ENCODE measurements at regions not wholly inside any gene's neighbourhood (a gene's known extent, or its start where the extent isn't known, plus 50 kb on each side); places are given as distances from the start of the nearest gene placed in this dataset.

DNA sequence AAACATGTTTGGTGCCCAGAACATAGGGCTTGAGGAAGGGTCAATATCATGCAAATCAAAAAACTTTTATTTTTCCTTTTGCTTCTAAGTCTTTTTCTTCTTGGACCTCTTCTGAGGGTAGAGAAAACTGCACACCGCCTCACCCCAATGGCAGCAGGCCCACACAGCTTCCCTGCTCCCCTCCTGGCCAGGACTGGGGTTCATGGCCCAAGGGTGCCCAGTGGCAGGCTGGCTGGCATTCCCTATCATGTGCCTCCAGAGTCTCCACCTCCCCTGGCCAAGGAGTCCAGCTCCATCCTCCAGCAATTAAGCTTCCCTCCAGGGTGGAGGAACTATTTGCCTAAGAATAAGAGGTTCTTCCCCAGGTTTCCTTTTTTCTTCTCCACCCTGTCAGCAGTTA, 529.6 kb upstream of the SPANXN1 start:
- Histone ChIP-seq H2AFZ (ENCODE audit: low read length) (no peak overlapping the region), H2BK5ac (ENCODE audit: low read depth, low read length) (no peak overlapping the region), H3K36me3 (ENCODE audit: control insufficient read depth in 2 of 4, insufficient read depth in 4 of 4, low read length in 3 of 4) (no peaks in the 10 kb centered on the region), H4K91ac (replicated peaks; ENCODE audit: insufficient read length, low read length) (no peak overlapping the region), H3K56ac (replicated peaks; ENCODE audit: insufficient read length, low read depth, low read length) (no peak overlapping the region), H3K79me2 (ENCODE audit: control insufficient read depth in 1 of 2, insufficient read depth in 2 of 2, low read length in 2 of 2) (no peaks in the 10 kb centered on the region), H3K4me2 (ENCODE audit: insufficient read depth in 1 of 2, low read depth in 2 of 2, low read length in 2 of 2) (no peak overlapping the region), H3K18ac (ENCODE audit: extremely low read depth, low read length) (no peak overlapping the region), H2BK120ac (replicated peaks; ENCODE audit: low read depth, low read length) (no peak overlapping the region), H3K27me3 (replicated peaks in 1 of 4; ENCODE audit: control insufficient read depth in 3 of 4, extremely low read depth in 1 of 4, insufficient read depth in 3 of 4, low read length in 3 of 4) (no peaks in the 10 kb centered on the region), H3K4me1 (replicated peaks in 1 of 4; ENCODE audit: control insufficient read depth in 3 of 4, insufficient read depth in 4 of 4, low read length in 3 of 4) (no peaks in the 10 kb centered on the region), H3K9me3 (ENCODE audit: insufficient read depth in 2 of 2, low read depth in 1 of 2, low read length in 1 of 2) (no peaks in the 10 kb centered on the region), H3K4me3 (ENCODE audit: extremely low read depth in 1 of 4, insufficient read depth in 2 of 4, low read depth in 3 of 4, low read length in 4 of 4) (no peak overlapping the region), H3K4ac (replicated peaks; ENCODE audit: insufficient read length, low read depth, low read length) (no peak overlapping the region), H2BK20ac (ENCODE audit: low read length) (no peak overlapping the region), H4K5ac (ENCODE audit: insufficient read length, low read depth, low read length) (no peak overlapping the region), H3K9ac (replicated peaks in 1 of 4; ENCODE audit: extremely low read depth in 1 of 4, low read depth in 3 of 4, low read length in 3 of 4) (no peak overlapping the region), H3K23me2 (ENCODE audit: low read depth, low read length) (no peaks in the 10 kb centered on the region), H3K23ac (ENCODE audit: insufficient read length) (no peak overlapping the region), H4K20me1 (replicated peaks in 1 of 2; ENCODE audit: control insufficient read depth in 1 of 2, insufficient read depth in 2 of 2, low read length in 2 of 2) (no peaks in the 10 kb centered on the region), H3K27ac (ENCODE audit: low read depth, low read length) (no peak overlapping the region), H4K8ac (ENCODE audit: extremely low read depth, insufficient read depth, low read length) (no peak overlapping the region), H3K79me1 (ENCODE audit: low read depth, low read length) (no peaks in the 10 kb centered on the region), H3K14ac (ENCODE audit: insufficient read length) (no peak overlapping the region), H2AK5ac (ENCODE audit: low read depth, low read length) (no peak overlapping the region), H2BK15ac (ENCODE audit: low read length) (no peak overlapping the region), H2BK12ac (ENCODE audit: low read depth, low read length) (no peak overlapping the region)
- CTCF ChIA-PET (ENCODE audit: partially characterized antibody) = no interaction called here
- no peak for DNase-seq (ENCODE audit: low read depth in 1 of 2, low spot score in 2 of 2)
- FAIRE-seq = no peak
- POLR2A ChIA-PET (ENCODE audit: partially characterized antibody) = no interaction called here
- WGBS, 2 experiments (ENCODE audit: extremely low coverage in 1 of 2, insufficient coverage in 1 of 2, insufficient read length in 1 of 2, insufficient replicate concordance in 2 of 2, low coverage in 1 of 2, low lambda C conversion rate in 2 of 2, missing lambda C conversion rate in 1 of 2) = 86% methylated on average over 1 of the region's 1 CpG; no CpG with 5 or more reads in 1 of the 2 experiments
- TF ChIP-seq CHD1 (IDR thresholded peaks at IDR 0.05; ENCODE audit: low read depth, low read length) (no peak), CREB1 (IDR thresholded peaks at IDR 0.05) (no peak), SUZ12 (IDR thresholded peaks at IDR 0.05; ENCODE audit: low read length) (no peak), RFX5 (IDR thresholded peaks at IDR 0.05; ENCODE audit: borderline replicate concordance, low read depth, low read length) (no peak), CHD2 (IDR thresholded peaks at IDR 0.05; ENCODE audit: low read length) (no peak)
- TF ChIP-seq, protein P1, sequence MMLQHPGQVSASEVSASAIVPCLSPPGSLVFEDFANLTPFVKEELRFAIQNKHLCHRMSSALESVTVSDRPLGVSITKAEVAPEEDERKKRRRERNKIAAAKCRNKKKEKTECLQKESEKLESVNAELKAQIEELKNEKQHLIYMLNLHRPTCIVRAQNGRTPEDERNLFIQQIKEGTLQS (IDR thresholded peaks at IDR 0.05; ENCODE audit: insufficient read depth, low read depth, low read length) = no peak
- TF ChIP-seq, protein P2, sequence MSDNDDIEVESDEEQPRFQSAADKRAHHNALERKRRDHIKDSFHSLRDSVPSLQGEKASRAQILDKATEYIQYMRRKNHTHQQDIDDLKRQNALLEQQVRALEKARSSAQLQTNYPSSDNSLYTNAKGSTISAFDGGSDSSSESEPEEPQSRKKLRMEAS (IDR thresholded peaks at IDR 0.05) = no peak

Data from H1 (cell line).